Endodermal cell (in vitro differentiated cells): ENCODE measurements at regions not wholly inside any gene's neighbourhood (a gene's known extent, or its start where the extent isn't known, plus 50 kb on each side); places are given as distances from the start of the nearest gene placed in this dataset.

Source experiments
- DNase-seq: peaks from one replicate; pipeline ENCODE4 v3.0.0-alpha.2; 2017
- H3K27ac ChIP-seq: 2 replicates; pipeline ENCODE4 v1.5.1; 2013; ENCODE audit warnings: mild to moderate bottlenecking, low read depth, low read length, moderate library complexity
- H3K27me3 ChIP-seq: 2 replicates; pipeline ENCODE4 v1.6.1; 2013; ENCODE audit warnings: mild to moderate bottlenecking, low read length, moderate library complexity; ENCODE audit not compliant: insufficient read depth, control insufficient read depth, poor library complexity, severe bottlenecking
- H3K36me3 ChIP-seq: 2 replicates; pipeline ENCODE4 v1.7.0; 2013; ENCODE audit warnings: mild to moderate bottlenecking, low read length, moderate library complexity; ENCODE audit not compliant: control insufficient read depth, insufficient read depth
- H3K4me1 ChIP-seq: one replicate; pipeline ENCODE4 v1.7.0; 2013; ENCODE audit warnings: low read length; ENCODE audit not compliant: control insufficient read depth, insufficient read depth
- H3K4me3 ChIP-seq: 2 replicates; pipeline ENCODE4 v1.5.1; 2013; ENCODE audit warnings: mild to moderate bottlenecking, low read length, moderate library complexity
- H3K9ac ChIP-seq: 2 replicates; pipeline ENCODE4 v1.6.1; 2013; ENCODE audit warnings: mild to moderate bottlenecking, low read length, moderate library complexity; ENCODE audit not compliant: poor library complexity, severe bottlenecking; ENCODE audit errors: extremely low read depth
- H3K9me3 ChIP-seq: 2 replicates; pipeline ENCODE4 v1.6.1; 2013; ENCODE audit warnings: mild to moderate bottlenecking, low read length, moderate library complexity; ENCODE audit not compliant: control insufficient read depth
- H3K27ac Mint-ChIP-seq: 2 replicates; pipeline ENCODE4 v1.8.0; 2020; ENCODE audit warnings: mixed read lengths
- H3K27me3 Mint-ChIP-seq: 2 replicates; pipeline ENCODE4 v1.8.0; 2021; ENCODE audit warnings: mild to moderate bottlenecking, mixed read lengths; ENCODE audit not compliant: insufficient read depth
- H3K36me3 Mint-ChIP-seq: 2 replicates; pipeline ENCODE4 v1.8.0; 2020; ENCODE audit warnings: low read depth, mixed read lengths
- H3K4me1 Mint-ChIP-seq: 2 replicates; pipeline ENCODE4 v1.8.0; 2020; ENCODE audit warnings: mixed read lengths
- H3K4me3 Mint-ChIP-seq: 2 replicates; pipeline ENCODE4 v1.8.0; 2020; ENCODE audit warnings: mild to moderate bottlenecking, moderate library complexity, mixed read lengths
- H3K9me3 Mint-ChIP-seq: 2 replicates; pipeline ENCODE4 v1.8.0; 2020; ENCODE audit warnings: mild to moderate bottlenecking, mixed read lengths
- WGBS, 2 experiments: methylation state at CpG; one replicate each; pipeline versions ENCODE4 v1.1.5 to v1.1.7; 2013; ENCODE audit warnings: missing lambda C conversion rate in 2 of 2, mixed read lengths in 1 of 2; ENCODE audit not compliant: insufficient coverage in 1 of 2, insufficient read length in 1 of 2; 5-methylcytosine and 5-hydroxymethylcytosine counted together
- TF ChIP-seq, protein P1 (sequence below): fragments of 200-600 bp; sonication (generic); conservative IDR thresholded peaks from 2 replicates; pipeline ENCODE4 v1.5.0; 2021; ENCODE audit warnings: antibody characterized with exemption, mild to moderate bottlenecking

DNA sequence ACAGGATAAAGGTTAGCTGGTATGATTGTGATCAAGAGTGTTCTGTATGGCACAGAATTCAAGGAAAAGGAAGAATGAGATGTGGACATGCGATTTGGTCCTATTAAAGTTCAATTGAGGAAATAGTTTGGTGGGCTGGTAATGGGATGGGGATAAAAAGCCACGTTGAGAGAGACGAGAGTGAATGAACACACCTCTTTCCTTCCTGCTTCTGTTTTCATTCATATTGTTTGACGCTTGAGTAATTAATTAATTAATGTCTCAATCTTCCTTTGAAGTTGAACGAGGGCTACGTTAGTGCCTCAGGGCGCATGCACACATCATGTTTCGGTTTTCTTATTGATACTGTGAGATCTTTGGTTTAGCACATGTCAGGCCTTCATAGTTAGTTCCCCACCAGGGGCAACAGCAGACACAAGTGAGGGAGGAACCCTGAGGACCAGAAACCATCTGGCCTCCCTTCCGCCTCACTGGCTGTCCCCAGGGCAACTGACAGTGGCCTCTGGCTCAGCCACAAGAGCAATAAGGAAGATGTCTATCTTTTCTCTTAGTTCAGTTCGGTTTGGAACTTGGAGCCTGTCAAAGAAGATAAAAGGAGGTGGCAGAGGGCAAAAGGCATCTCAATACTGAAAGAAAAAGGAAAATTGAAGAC is 116.0 kb downstream of the LIPG start:
- Histone ChIP-seq H3K9me3 (no peaks in the 10 kb centered on the region), H3K27ac (peak overlapping the region; percentile 80), H3K4me3 (no peak overlapping the region), H3K9ac (no peak overlapping the region), H3K27me3 (no peaks in the 10 kb centered on the region), H3K4me1 (peaks cover 3% of the 10 kb centered on the region), H3K36me3 (no peaks in the 10 kb centered on the region)
- H3K9me3 Mint-ChIP-seq, result peaks cover 2% of the 10 kb centered on the region
- H3K27ac Mint-ChIP-seq, result no peak overlapping the region
- H3K4me1 Mint-ChIP-seq, result peaks cover 9% of the 10 kb centered on the region
- TF ChIP-seq, protein P1, sequence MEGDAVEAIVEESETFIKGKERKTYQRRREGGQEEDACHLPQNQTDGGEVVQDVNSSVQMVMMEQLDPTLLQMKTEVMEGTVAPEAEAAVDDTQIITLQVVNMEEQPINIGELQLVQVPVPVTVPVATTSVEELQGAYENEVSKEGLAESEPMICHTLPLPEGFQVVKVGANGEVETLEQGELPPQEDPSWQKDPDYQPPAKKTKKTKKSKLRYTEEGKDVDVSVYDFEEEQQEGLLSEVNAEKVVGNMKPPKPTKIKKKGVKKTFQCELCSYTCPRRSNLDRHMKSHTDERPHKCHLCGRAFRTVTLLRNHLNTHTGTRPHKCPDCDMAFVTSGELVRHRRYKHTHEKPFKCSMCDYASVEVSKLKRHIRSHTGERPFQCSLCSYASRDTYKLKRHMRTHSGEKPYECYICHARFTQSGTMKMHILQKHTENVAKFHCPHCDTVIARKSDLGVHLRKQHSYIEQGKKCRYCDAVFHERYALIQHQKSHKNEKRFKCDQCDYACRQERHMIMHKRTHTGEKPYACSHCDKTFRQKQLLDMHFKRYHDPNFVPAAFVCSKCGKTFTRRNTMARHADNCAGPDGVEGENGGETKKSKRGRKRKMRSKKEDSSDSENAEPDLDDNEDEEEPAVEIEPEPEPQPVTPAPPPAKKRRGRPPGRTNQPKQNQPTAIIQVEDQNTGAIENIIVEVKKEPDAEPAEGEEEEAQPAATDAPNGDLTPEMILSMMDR, result peak; percentile 16
- 70 to 87% methylated on average over 7 to 10 of the region's 10 CpGs for WGBS, 2 experiments
- no peak overlapping the region for H3K4me3 Mint-ChIP-seq
- no peaks in the 10 kb centered on the region for H3K36me3 Mint-ChIP-seq
- H3K27me3 Mint-ChIP-seq, result peaks cover 6% of the 10 kb centered on the region
- DNase-seq, result no peak

DNA sequence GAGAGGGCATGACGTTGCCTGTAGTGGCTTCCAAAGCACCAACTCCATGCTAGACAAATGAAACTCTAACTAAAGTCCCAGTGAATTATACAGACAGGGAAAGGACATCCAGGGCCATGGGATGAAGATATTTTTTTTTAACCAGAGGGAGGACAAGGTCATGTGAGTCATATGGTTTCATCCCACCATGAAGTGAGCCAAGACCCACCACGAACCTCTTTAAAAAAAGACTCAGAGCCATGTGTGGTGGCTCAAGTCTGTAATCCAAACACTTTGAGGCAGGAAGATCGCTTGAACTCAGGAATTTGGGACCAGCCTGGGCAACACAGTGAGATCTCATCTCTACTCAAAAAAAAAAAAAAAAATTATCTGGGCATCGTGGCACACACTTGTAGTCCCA is 115.2 kb downstream of the LIPG start:
- H3K36me3 Mint-ChIP-seq, result no peaks in the 10 kb centered on the region
- TF ChIP-seq, protein P1, result no peak

DNA sequence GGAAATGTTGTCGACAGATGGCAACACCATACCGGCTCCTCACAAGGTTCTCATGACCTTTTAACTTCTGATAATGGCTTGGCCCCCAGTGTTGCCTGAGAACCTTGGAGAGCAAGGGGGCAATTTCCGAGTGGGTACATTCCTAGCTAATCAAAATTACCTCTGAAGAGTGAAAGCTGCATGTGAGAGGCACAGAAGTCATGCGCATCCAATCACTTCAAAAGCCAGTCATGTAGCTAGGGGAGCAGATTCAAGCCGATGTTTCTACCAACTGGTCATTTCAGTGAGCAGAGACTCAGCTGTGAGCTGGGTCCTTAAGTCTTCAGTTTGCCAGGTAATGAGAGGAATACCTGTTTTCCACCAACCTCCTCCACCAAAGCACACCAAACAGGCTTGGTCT is 111.4 kb downstream of the LIPG start:
- Mint-ChIP-seq H3K27ac (no peak overlapping the region), H3K36me3 (no peaks in the 10 kb centered on the region), H3K9me3 (no peaks in the 10 kb centered on the region), H3K4me3 (no peak overlapping the region), H3K4me1 (peaks cover 14% of the 10 kb centered on the region), H3K27me3 (peaks cover 10% of the 10 kb centered on the region)
- Histone ChIP-seq H3K9ac (no peak overlapping the region), H3K9me3 (peaks cover 7% of the 10 kb centered on the region), H3K27ac (no peak overlapping the region), H3K27me3 (no peaks in the 10 kb centered on the region), H3K36me3 (no peaks in the 10 kb centered on the region), H3K4me1 (no peaks in the 10 kb centered on the region), H3K4me3 (no peak overlapping the region)
- no peak for DNase-seq
- TF ChIP-seq, protein P1, result no peak
- WGBS, 2 experiments, result 94 to 100% methylated on average over 2 to 5 of the region's 5 CpGs

More for the DNA sequence above, 115.2 kb downstream of the LIPG start:
- Histone ChIP-seq H3K4me3 (no peak overlapping the region), H3K4me1 (peaks cover 3% of the 10 kb centered on the region), H3K36me3 (no peaks in the 10 kb centered on the region), H3K27ac (no peak overlapping the region), H3K27me3 (no peaks in the 10 kb centered on the region), H3K9me3 (no peaks in the 10 kb centered on the region), H3K9ac (no peak overlapping the region)
- no peak for DNase-seq
- peaks cover 3% of the 10 kb centered on the region for H3K4me1 Mint-ChIP-seq
- no peaks in the 10 kb centered on the region for H3K9me3 Mint-ChIP-seq
- peaks cover 10% of the 10 kb centered on the region for H3K27me3 Mint-ChIP-seq
- WGBS, 2 experiments, result 93 to 95% methylated on average over 3 to 4 of the region's 4 CpGs
- no peak overlapping the region for H3K27ac Mint-ChIP-seq
- H3K4me3 Mint-ChIP-seq, result no peak overlapping the region
